ENCODE measurements at regions not wholly inside any gene's neighbourhood (a gene's known extent, or its start where the extent isn't known, plus 50 kb on each side); places are given as distances from the start of the nearest gene placed in this dataset.

GRCh38 chr2:226611196-226611943 is 188.2 kb downstream of the IRS1 start:
- Mint-ChIP-seq H3K9me3 (no peaks in the 10 kb centered on the region), H3K27ac (no peak overlapping the region), H3K4me1 (ENCODE audit: low read depth) (no peaks in the 10 kb centered on the region), H3K36me3 (ENCODE audit: low read depth) (no peaks in the 10 kb centered on the region), H3K27me3 (peaks cover 25% of the 10 kb centered on the region), H3K4me3 (no peak overlapping the region)
- no peak overlapping the region for H3K27ac ChIP-seq (ENCODE audit: low read depth in 1 of 2, low read length in 2 of 2)
- no peak for TF ChIP-seq CTCF (IDR thresholded peaks at IDR 0.05)
- no peaks in the 10 kb centered on the region for H3K4me1 ChIP-seq (ENCODE audit: insufficient read depth, low read length)
- intact Hi-C loops (cut with DNase I, micrococcal nuclease), result no loop called here
- no peaks in the 10 kb centered on the region for H3K9me3 ChIP-seq (ENCODE audit: control insufficient read depth in 1 of 2, insufficient read depth in 1 of 2, low read length in 2 of 2)
- H3K4me3 ChIP-seq (ENCODE audit: low read length), result no peak overlapping the region
- POLR2A ChIA-PET, result no interaction called here
- no peaks in the 10 kb centered on the region for H3K27me3 ChIP-seq (ENCODE audit: control insufficient read depth in 1 of 2, insufficient read depth in 2 of 2, low read length in 2 of 2)
- CTCF ChIA-PET, result no interaction called here
- ATAC-seq (ENCODE audit: poor library complexity), result no peak
- H3K36me3 ChIP-seq (ENCODE audit: insufficient read depth, low read length), result no peaks in the 10 kb centered on the region
- no peak for DNase-seq

DNA sequence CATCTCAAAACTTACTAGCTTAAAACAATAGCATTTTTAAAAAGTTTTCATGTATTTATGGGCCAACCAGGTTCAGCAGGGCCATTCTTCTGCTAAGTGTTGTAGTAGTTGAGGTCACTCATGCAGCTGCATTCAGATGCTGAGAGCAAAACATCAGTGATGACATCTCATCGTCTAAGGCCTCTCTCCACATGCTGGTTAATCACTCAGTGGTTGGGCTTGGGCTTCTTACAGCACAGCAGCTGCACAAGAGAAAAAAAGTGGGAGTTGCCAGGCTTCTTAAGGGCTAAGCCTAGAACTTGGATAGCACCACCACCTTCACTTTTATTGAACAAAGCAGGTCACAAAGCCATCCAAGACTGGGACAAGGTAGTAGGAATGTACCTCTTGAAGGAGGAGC is 190.3 kb downstream of the IRS1 start:
- ChIA-PET CTCF (no interaction called here), POLR2A (no interaction called here)
- intact Hi-C loops (cut with DNase I, micrococcal nuclease), result no loop called here
- Mint-ChIP-seq H3K36me3 (ENCODE audit: low read depth) (no peaks in the 10 kb centered on the region), H3K4me1 (ENCODE audit: low read depth) (no peaks in the 10 kb centered on the region), H3K27me3 (peaks cover 39% of the 10 kb centered on the region), H3K27ac (no peak overlapping the region), H3K9me3 (no peaks in the 10 kb centered on the region), H3K4me3 (no peak overlapping the region)
- no peak overlapping the region for H3K4me3 ChIP-seq (ENCODE audit: low read length)
- H3K36me3 ChIP-seq (ENCODE audit: insufficient read depth, low read length), result no peaks in the 10 kb centered on the region
- H3K27ac ChIP-seq (ENCODE audit: low read depth in 1 of 2, low read length in 2 of 2), result no peak overlapping the region
- ATAC-seq (ENCODE audit: poor library complexity) (no peak), DNase-seq (no peak)
- TF ChIP-seq CTCF (IDR thresholded peaks at IDR 0.05), result no peak
- H3K27me3 ChIP-seq (ENCODE audit: control insufficient read depth in 1 of 2, insufficient read depth in 2 of 2, low read length in 2 of 2), result no peaks in the 10 kb centered on the region
- H3K9me3 ChIP-seq (ENCODE audit: control insufficient read depth in 1 of 2, insufficient read depth in 1 of 2, low read length in 2 of 2), result no peaks in the 10 kb centered on the region
- no peaks in the 10 kb centered on the region for H3K4me1 ChIP-seq (ENCODE audit: insufficient read depth, low read length)

- no peak for ATAC-seq (ENCODE audit: poor library complexity)
- no peaks in the 10 kb centered on the region for H3K27me3 ChIP-seq (ENCODE audit: control insufficient read depth in 1 of 2, insufficient read depth in 2 of 2, low read length in 2 of 2)
- no peak overlapping the region for H3K4me3 Mint-ChIP-seq
- DNase-seq, result no peak
- no peaks in the 10 kb centered on the region for H3K4me1 ChIP-seq (ENCODE audit: insufficient read depth, low read length)
- peaks cover 40% of the 10 kb centered on the region for H3K27me3 Mint-ChIP-seq
- no peaks in the 10 kb centered on the region for H3K4me1 Mint-ChIP-seq (ENCODE audit: low read depth)
- H3K9me3 Mint-ChIP-seq, result no peaks in the 10 kb centered on the region
- POLR2A ChIA-PET, result no interaction called here
- no peaks in the 10 kb centered on the region for H3K36me3 Mint-ChIP-seq (ENCODE audit: low read depth)
- H3K9me3 ChIP-seq (ENCODE audit: control insufficient read depth in 1 of 2, insufficient read depth in 1 of 2, low read length in 2 of 2), result no peaks in the 10 kb centered on the region
- no peak overlapping the region for H3K4me3 ChIP-seq (ENCODE audit: low read length)
- H3K36me3 ChIP-seq (ENCODE audit: insufficient read depth, low read length), result no peaks in the 10 kb centered on the region
- CTCF ChIA-PET, result no interaction called here
- intact Hi-C loops (cut with DNase I, micrococcal nuclease), result no loop called here
- no peak for TF ChIP-seq CTCF (IDR thresholded peaks at IDR 0.05)
- no peak overlapping the region for H3K27ac ChIP-seq (ENCODE audit: low read depth in 1 of 2, low read length in 2 of 2)
- H3K27ac Mint-ChIP-seq, result no peak overlapping the region
Measured at GRCh38 chr2:226608451-226608850, 191.2 kb downstream of the IRS1 start.
